Epithelial cell of esophagus (primary cell): ENCODE measurements at regions not wholly inside any gene's neighbourhood (a gene's known extent, or its start where the extent isn't known, plus 50 kb on each side); places are given as distances from the start of the nearest gene placed in this dataset.
A peak's percentile ranks its signal among the peaks of the same experiment; 100 is the strongest.

Source experiments
- DNase-seq: peaks from one replicate; pipeline ENCODE4 v3.0.0; 2010; ENCODE audit warnings: low read depth
- H3K4me3 ChIP-seq: 2 replicates; pipeline ENCODE4 v1.5.1; 2011; ENCODE audit warnings: mild to moderate bottlenecking, low read length, control low read depth
- TF ChIP-seq, protein P1 (sequence below): IDR thresholded peaks from 2 replicates; pipeline ENCODE4 v1.5.1; 2011; ENCODE audit warnings: low read depth, mild to moderate bottlenecking, low read length, control low read depth, inconsistent platforms; ENCODE audit not compliant: insufficient read depth; ENCODE audit errors: missing control alignments

DNA sequence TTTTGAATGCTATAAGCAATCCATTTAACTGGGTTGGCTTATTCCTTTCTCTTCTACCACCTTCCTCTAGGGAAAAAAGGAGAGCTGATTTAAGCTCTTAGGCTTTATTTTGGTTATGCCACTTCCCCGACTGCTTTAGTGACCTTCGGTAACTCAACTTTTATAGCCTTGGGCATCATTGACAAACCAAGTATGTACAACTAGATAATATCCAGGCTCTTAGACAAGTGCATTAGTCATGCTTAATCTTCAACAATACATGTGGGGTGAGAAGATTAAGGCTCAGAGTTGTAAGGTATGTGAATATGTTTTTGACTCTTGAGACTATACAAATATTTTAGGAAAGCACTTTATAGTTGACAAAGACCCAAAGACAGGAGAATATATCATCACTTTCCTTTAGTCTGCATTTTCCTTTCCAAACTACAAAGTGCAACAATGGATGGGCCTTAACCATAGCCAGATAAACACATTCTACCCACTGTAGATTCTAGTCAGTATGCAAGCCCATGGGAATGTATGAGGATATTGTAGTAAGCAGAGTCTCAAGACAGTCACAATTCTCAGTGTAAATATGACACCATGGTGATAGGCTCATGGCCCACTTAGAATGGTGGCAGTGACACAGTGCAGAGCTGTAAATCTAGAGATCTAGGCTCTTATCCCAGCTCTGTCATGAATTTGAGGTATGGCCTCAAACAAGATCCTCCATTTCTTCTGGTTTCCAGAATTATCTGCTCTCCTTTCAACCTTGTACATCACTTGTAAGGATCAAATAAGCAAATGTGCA, 1117.3 kb downstream of the SORCS3 start:
- no peak for DNase-seq
- H3K4me3 ChIP-seq: no peak overlapping the region
- TF ChIP-seq, protein P1, sequence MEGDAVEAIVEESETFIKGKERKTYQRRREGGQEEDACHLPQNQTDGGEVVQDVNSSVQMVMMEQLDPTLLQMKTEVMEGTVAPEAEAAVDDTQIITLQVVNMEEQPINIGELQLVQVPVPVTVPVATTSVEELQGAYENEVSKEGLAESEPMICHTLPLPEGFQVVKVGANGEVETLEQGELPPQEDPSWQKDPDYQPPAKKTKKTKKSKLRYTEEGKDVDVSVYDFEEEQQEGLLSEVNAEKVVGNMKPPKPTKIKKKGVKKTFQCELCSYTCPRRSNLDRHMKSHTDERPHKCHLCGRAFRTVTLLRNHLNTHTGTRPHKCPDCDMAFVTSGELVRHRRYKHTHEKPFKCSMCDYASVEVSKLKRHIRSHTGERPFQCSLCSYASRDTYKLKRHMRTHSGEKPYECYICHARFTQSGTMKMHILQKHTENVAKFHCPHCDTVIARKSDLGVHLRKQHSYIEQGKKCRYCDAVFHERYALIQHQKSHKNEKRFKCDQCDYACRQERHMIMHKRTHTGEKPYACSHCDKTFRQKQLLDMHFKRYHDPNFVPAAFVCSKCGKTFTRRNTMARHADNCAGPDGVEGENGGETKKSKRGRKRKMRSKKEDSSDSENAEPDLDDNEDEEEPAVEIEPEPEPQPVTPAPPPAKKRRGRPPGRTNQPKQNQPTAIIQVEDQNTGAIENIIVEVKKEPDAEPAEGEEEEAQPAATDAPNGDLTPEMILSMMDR: no peak

DNA sequence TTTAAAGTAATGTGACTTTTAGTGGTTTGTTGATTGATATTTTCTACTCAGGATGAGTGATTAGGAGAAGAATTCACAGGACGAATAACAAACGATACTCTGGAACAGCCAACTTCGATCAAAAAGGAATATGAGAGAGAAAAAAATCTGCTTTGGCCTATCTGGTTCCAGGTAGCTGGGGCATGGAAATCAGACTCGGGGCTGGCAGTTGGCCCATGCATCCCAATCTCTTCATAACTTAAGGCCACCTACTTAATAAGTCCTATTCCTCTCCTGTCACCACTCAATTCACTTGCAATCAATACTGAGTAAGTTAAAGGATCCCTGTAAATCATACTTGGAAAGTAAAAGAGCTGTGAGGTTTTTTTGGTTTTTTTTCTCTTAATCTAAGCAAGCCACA, 1116.2 kb downstream of the SORCS3 start:
- TF ChIP-seq, protein P1: no peak
- no peak for DNase-seq
- no peak overlapping the region for H3K4me3 ChIP-seq

DNA sequence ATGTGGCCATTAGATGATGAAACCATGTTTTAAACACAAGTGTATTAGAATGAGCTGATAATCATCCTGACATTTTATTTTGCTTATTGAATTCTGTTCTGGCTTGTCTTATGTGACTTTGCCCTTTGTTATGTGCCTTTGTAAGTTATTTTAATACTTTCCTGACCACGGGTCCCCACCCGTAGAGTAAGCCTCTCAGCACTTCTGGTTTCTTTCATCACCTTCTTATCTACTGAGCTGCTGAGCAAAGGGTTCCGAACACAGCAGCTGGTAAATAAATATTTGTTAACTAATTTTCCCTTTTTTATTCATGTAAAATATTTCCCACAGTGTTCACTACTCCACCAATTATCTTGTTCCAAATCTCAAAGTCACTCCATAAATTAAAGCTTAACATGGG, 1115.3 kb downstream of the SORCS3 start:
- TF ChIP-seq, protein P1: no peak
- DNase-seq: no peak
- no peak overlapping the region for H3K4me3 ChIP-seq

DNA sequence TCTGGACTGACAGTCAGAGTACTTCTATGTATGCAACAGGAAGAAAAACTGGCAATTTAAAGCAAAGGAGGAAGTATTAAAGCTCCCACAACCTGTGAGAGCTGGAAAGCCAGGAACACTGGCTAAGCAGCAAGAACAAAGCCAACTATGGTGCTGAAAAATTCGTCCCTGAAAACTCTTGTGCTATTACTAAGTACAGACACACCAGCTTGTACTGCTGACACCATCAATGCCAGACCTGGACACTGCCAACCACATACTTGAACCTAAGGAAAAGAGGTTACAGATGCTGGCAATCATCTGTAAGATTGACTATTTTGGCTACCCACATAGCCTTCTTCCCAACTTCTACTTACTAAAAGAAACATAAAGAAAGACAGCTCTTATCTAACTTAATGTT, 1110.6 kb downstream of the SORCS3 start:
- TF ChIP-seq, protein P1: no peak
- no peak for DNase-seq
- no peak overlapping the region for H3K4me3 ChIP-seq

- DNase-seq: no peak
- no peak overlapping the region for H3K4me3 ChIP-seq
- TF ChIP-seq, protein P1: no peak
These were observed 1104.6 kb downstream of the SORCS3 start for GRCh38 chr10:105745596-105746148.

- DNase-seq: peak; percentile 1
- no peak overlapping the region for H3K4me3 ChIP-seq
- TF ChIP-seq, protein P1: no peak
These were observed 1102.4 kb downstream of the SORCS3 start for GRCh38 chr10:105743343-105744056.

DNA sequence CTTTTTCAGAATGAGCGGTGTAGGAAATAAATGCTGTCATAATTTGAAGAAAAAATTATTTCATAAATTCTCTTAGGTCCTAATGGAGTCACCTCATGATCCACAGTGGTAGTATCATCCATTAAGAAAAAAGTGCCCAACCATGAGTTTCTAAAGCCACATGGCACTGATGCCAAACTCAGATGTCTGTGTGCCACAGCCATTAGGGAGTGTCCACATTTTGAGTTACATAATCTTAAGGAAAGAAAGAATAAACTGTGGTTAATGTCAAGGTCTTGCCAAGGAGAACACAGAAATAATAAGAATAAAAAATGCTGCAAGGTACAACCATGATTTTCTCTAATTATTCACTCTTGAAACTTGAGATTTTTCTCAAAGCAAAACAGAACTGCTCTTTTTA, 1101.8 kb downstream of the SORCS3 start:
- no peak for DNase-seq
- TF ChIP-seq, protein P1: no peak
- no peak overlapping the region for H3K4me3 ChIP-seq
